ENCODE measurements at regions not wholly inside any gene's neighbourhood (a gene's known extent, or its start where the extent isn't known, plus 50 kb on each side); places are given as distances from the start of the nearest gene placed in this dataset.
"Not testable (repeated sequence)": the region's sequence is repeated elsewhere in the genome, so short reads cannot be mapped to it uniquely, and the experiment has no call there.

DNA sequence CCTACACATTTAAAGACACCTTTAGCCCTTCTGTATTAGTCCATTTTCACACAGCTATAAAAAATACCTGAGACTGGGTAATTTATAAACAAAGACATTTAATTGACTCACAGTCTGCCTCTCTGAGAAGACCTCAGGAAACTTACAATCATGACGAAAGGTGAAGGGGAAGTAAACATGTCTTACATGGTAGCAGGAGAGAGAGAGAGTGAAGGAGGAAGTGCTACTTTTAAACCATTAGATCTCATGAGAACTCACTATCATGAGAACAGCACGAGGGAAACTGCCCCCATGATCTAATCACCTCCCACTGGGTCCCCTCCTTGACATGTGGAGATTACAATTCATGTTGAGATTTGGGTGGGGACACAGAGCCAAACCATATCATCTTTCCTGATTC lies 946.6 kb downstream of the SLC4A3 start:
- no peaks in the 10 kb centered on the region for H3K4me1 ChIP-seq (ENCODE audit: control insufficient read depth, insufficient read depth, low read length)
- no peaks in the 10 kb centered on the region for H3K36me3 ChIP-seq (ENCODE audit: control insufficient read depth, insufficient read depth, low read length)
- no peak overlapping the region for H3K4me3 ChIP-seq (ENCODE audit: low read depth, low read length)
- no peak overlapping the region for H3K27ac ChIP-seq (ENCODE audit: low read depth, low read length)
- no peaks in the 10 kb centered on the region for H3K27me3 ChIP-seq (ENCODE audit: control insufficient read depth, insufficient read depth, low read length)
- no peaks in the 10 kb centered on the region for H3K9me3 ChIP-seq (ENCODE audit: control insufficient read depth, insufficient read depth, low read length)
- H3K9ac ChIP-seq (ENCODE audit: low read depth, low read length): no peak overlapping the region

DNA sequence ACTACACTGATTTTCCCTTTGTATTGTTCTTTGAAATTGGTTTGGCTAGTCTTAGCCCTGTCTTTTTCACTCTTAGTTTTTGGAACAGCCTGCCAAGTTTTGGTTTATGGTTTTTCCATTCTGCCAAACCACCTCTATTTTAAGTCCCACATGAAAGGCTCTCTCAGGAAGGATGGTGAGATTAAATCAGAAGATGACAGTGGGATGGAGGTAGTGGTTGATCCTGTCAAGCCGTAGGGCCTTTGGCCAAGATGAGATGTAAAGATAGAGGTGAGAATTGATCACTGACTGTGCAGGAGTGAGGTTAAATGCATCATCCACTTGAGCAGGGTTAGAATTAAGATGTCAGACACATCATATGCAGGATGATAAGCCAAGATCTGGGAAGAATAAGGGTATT lies 948.5 kb downstream of the SLC4A3 start:
- Histone ChIP-seq H3K9me3 (ENCODE audit: control insufficient read depth, insufficient read depth, low read length) (no peaks in the 10 kb centered on the region), H3K27ac (ENCODE audit: low read depth, low read length) (no peak overlapping the region), H3K4me1 (ENCODE audit: control insufficient read depth, insufficient read depth, low read length) (no peaks in the 10 kb centered on the region), H3K9ac (ENCODE audit: low read depth, low read length) (no peak overlapping the region), H3K27me3 (ENCODE audit: control insufficient read depth, insufficient read depth, low read length) (no peaks in the 10 kb centered on the region), H3K36me3 (ENCODE audit: control insufficient read depth, insufficient read depth, low read length) (no peaks in the 10 kb centered on the region), H3K4me3 (ENCODE audit: low read depth, low read length) (no peak overlapping the region)

DNA sequence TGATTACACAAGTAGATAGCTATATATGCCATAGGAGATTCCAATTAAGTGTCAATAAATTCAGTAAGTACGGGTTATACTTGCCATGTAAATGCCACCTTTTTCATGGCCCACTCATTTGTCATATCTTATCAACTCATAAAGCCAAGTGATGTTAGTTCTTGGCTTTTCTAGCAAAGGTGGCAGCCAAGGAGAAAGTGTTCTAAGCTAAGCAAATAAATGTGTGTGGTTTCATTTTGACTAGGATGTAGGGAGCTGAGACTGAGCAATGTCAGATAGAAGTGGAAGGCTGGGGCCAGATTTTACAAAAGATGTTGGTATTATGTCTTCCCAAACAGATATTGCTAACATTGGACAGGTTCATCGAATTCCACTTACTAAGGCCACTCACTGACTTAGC lies 952.0 kb downstream of the SLC4A3 start:
- Histone ChIP-seq H3K36me3 (ENCODE audit: control insufficient read depth, insufficient read depth, low read length) (no peaks in the 10 kb centered on the region), H3K4me3 (ENCODE audit: low read depth, low read length) (no peak overlapping the region)

DNA sequence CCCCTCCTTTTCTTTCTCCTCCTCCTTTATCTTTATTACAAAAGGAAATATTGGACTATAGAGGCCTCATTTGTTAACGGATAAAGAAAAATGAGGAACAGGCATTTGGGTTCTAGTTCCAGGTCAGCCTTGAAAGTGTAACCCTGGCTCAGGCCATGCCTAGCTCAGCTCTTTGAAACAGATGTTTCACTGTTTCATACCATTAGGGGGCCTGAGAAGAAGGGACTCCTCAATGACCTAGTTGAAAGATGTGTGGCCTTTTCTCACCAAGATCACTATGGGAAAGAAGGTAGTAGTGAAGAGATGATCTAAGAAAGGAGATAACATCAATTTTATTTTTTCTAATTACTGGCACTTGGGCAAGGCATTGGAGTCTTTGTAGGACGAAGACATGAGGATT lies 952.7 kb downstream of the SLC4A3 start:
- Histone ChIP-seq H3K27me3 (ENCODE audit: control insufficient read depth, insufficient read depth, low read length) (no peaks in the 10 kb centered on the region), H3K9me3 (ENCODE audit: control insufficient read depth, insufficient read depth, low read length) (no peaks in the 10 kb centered on the region), H3K36me3 (ENCODE audit: control insufficient read depth, insufficient read depth, low read length) (no peaks in the 10 kb centered on the region), H3K4me1 (ENCODE audit: control insufficient read depth, insufficient read depth, low read length) (no peaks in the 10 kb centered on the region), H3K9ac (ENCODE audit: low read depth, low read length) (no peak overlapping the region), H3K27ac (ENCODE audit: low read depth, low read length) (no peak overlapping the region), H3K4me3 (ENCODE audit: low read depth, low read length) (no peak overlapping the region)

More for the DNA sequence above, 952.0 kb downstream of the SLC4A3 start:
- Histone ChIP-seq H3K9ac (ENCODE audit: low read depth, low read length) (no peak overlapping the region), H3K27me3 (ENCODE audit: control insufficient read depth, insufficient read depth, low read length) (no peaks in the 10 kb centered on the region), H3K27ac (ENCODE audit: low read depth, low read length) (no peak overlapping the region), H3K4me1 (ENCODE audit: control insufficient read depth, insufficient read depth, low read length) (no peaks in the 10 kb centered on the region), H3K9me3 (ENCODE audit: control insufficient read depth, insufficient read depth, low read length) (no peaks in the 10 kb centered on the region)

DNA sequence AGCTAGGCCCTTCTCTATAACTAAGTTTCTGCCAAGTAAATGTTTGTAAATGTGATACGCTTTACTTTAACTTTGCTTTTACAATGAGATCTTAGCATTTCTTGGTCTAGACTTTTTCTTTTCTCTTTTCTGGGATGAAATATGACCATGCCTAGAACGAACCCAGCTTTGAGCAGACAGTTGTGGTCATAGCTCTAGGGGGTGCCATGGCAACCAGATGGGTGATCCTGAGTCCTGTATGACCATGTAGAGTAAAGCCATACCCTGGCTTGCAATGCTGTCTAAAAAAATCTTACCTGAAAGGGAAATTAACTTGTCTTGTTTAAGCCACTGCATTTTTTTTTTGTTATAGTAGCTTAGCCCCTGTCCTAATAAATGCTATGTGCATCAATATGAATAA lies 956.3 kb downstream of the SLC4A3 start:
- no peaks in the 10 kb centered on the region for H3K36me3 ChIP-seq (ENCODE audit: control insufficient read depth, insufficient read depth, low read length)
- H3K9me3 ChIP-seq (ENCODE audit: control insufficient read depth, insufficient read depth, low read length): no peaks in the 10 kb centered on the region
- H3K4me3 ChIP-seq (ENCODE audit: low read depth, low read length): no peak overlapping the region
- H3K4me1 ChIP-seq (ENCODE audit: control insufficient read depth, insufficient read depth, low read length): no peaks in the 10 kb centered on the region
- no peak overlapping the region for H3K9ac ChIP-seq (ENCODE audit: low read depth, low read length)
- no peak overlapping the region for H3K27ac ChIP-seq (ENCODE audit: low read depth, low read length)
- H3K27me3 ChIP-seq (ENCODE audit: control insufficient read depth, insufficient read depth, low read length): no peaks in the 10 kb centered on the region

DNA sequence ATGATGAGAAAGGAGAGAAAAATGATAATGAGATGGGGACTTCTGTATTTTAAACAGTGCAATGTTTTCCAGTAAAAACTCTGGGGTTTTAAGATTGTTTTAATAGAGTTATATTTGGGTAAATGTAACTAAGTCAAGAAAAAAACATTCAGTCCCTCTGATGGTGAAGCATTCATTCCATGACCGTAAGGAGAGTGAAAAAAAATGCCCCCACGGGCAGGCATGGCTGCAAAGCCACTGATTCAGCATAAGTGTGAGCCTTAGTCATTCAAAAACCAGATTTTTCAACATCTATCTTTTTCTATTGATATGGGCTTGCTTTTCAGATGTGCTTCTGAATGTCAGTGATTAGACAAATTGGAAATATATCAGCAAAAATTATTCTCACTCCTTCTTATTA lies 957.8 kb downstream of the SLC4A3 start:
- Histone ChIP-seq H3K4me3 (ENCODE audit: low read depth, low read length) (no peak overlapping the region), H3K4me1 (ENCODE audit: control insufficient read depth, insufficient read depth, low read length) (no peaks in the 10 kb centered on the region), H3K36me3 (ENCODE audit: control insufficient read depth, insufficient read depth, low read length) (no peaks in the 10 kb centered on the region), H3K9me3 (ENCODE audit: control insufficient read depth, insufficient read depth, low read length) (no peaks in the 10 kb centered on the region), H3K27ac (ENCODE audit: low read depth, low read length) (no peak overlapping the region), H3K9ac (ENCODE audit: low read depth, low read length) (no peak overlapping the region), H3K27me3 (ENCODE audit: control insufficient read depth, insufficient read depth, low read length) (no peaks in the 10 kb centered on the region)

DNA sequence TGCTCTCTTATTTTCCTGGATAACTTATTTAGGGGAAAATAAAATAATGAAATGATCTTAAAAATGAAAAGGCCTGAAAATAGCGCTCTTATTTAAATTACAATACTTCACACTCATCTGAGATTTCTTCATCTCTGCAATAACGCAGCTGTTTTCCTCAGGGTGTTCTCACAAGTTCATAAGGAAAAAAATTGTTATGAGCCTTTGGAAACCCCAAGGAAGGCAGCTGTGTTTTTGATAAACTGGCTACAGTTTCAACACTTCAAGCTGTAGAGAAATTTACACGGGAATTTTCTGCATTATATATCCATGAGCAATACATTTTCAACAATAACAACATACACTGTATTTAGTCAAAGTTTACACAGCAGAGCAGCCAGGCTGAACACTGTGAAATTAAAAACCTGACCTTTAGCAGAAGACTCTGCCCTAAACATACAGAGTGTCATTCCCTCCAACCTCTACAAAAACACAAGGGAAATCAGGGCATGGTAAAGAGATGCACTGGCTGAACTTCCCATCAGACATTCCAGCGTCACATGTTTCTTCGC lies 959.6 kb downstream of the SLC4A3 start:
- Histone ChIP-seq H3K9ac (ENCODE audit: low read depth, low read length) (no peak overlapping the region), H3K27ac (ENCODE audit: low read depth, low read length) (no peak overlapping the region), H3K4me1 (ENCODE audit: control insufficient read depth, insufficient read depth, low read length) (no peaks in the 10 kb centered on the region), H3K4me3 (ENCODE audit: low read depth, low read length) (no peak overlapping the region), H3K27me3 (ENCODE audit: control insufficient read depth, insufficient read depth, low read length) (no peaks in the 10 kb centered on the region), H3K9me3 (ENCODE audit: control insufficient read depth, insufficient read depth, low read length) (no peaks in the 10 kb centered on the region), H3K36me3 (ENCODE audit: control insufficient read depth, insufficient read depth, low read length) (no peaks in the 10 kb centered on the region)

DNA sequence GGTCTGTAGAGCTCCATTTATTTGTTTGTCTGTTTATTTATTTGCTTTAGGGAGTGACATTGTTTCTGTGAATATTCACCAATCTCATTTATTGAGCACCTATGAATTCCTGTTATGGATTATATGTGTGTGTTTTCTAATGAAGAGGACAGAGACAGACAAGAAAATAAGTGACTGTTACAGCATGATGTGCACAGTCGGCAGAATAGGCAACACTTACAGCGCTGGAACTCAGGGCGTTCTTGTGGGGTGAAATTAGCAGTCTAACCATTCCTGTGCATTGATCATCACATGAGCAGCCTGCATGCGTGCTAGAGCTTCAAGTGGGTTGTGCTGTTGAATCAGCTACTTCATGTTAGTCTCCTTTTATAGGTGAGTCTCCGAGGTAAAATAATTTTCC lies 960.7 kb downstream of the SLC4A3 start:
- H3K9ac ChIP-seq (ENCODE audit: low read depth, low read length): no peak overlapping the region
- no peaks in the 10 kb centered on the region for H3K9me3 ChIP-seq (ENCODE audit: control insufficient read depth, insufficient read depth, low read length)
- no peaks in the 10 kb centered on the region for H3K4me1 ChIP-seq (ENCODE audit: control insufficient read depth, insufficient read depth, low read length)
- no peaks in the 10 kb centered on the region for H3K36me3 ChIP-seq (ENCODE audit: control insufficient read depth, insufficient read depth, low read length)
- no peaks in the 10 kb centered on the region for H3K27me3 ChIP-seq (ENCODE audit: control insufficient read depth, insufficient read depth, low read length)
- H3K4me3 ChIP-seq (ENCODE audit: low read depth, low read length): no peak overlapping the region
- H3K27ac ChIP-seq (ENCODE audit: low read depth, low read length): no peak overlapping the region

DNA sequence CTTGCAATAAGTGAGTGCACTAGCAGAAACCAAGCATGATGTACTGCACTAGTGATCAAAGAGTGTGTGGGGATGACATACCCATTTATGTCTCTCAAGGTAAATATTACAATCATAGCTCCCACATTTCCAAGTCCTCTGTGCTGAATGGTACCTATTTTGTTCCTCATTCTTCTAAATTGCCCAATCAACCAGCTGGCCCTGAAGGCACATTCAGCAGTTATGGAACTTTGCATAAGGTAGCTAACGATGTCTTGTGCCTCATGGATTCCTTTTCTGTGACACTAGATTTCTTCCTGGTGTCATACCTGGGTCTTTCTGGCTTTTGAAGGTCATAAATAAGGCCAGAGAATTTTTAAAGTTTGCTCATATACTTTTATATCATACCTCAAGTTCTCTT lies 963.0 kb downstream of the SLC4A3 start:
- H3K9me3 ChIP-seq (ENCODE audit: control insufficient read depth, insufficient read depth, low read length): no peaks in the 10 kb centered on the region
- no peaks in the 10 kb centered on the region for H3K36me3 ChIP-seq (ENCODE audit: control insufficient read depth, insufficient read depth, low read length)
- no peaks in the 10 kb centered on the region for H3K27me3 ChIP-seq (ENCODE audit: control insufficient read depth, insufficient read depth, low read length)
- no peaks in the 10 kb centered on the region for H3K4me1 ChIP-seq (ENCODE audit: control insufficient read depth, insufficient read depth, low read length)
- H3K27ac ChIP-seq (ENCODE audit: low read depth, low read length): no peak overlapping the region
- no peak overlapping the region for H3K4me3 ChIP-seq (ENCODE audit: low read depth, low read length)
- H3K9ac ChIP-seq (ENCODE audit: low read depth, low read length): no peak overlapping the region

DNA sequence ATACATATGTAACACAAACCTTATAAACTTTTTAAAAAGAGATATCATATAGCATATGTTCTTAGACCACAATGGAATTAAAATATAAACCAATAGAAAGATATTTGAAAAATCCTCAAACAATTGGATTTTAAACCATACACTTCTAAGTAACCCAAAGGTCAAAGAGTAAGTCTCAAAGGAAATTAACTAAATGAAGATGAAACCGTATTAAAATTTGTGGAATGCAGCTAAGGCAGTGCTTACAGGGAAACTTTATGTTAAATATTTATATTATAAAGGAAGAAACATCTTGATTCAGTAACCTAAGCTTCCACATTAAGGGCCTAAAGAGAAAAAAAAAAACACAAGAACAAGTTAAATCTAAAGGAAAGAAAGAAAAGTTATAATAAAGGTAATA lies 966.1 kb downstream of the SLC4A3 start:
- no peaks in the 10 kb centered on the region for H3K36me3 ChIP-seq (ENCODE audit: control insufficient read depth, insufficient read depth, low read length)
- no peak overlapping the region for H3K4me3 ChIP-seq (ENCODE audit: low read depth, low read length)
- no peak overlapping the region for H3K27ac ChIP-seq (ENCODE audit: low read depth, low read length)
- no peaks in the 10 kb centered on the region for H3K4me1 ChIP-seq (ENCODE audit: control insufficient read depth, insufficient read depth, low read length)
- no peak overlapping the region for H3K9ac ChIP-seq (ENCODE audit: low read depth, low read length)
- H3K9me3 ChIP-seq (ENCODE audit: control insufficient read depth, insufficient read depth, low read length): no peaks in the 10 kb centered on the region
- no peaks in the 10 kb centered on the region for H3K27me3 ChIP-seq (ENCODE audit: control insufficient read depth, insufficient read depth, low read length)

DNA sequence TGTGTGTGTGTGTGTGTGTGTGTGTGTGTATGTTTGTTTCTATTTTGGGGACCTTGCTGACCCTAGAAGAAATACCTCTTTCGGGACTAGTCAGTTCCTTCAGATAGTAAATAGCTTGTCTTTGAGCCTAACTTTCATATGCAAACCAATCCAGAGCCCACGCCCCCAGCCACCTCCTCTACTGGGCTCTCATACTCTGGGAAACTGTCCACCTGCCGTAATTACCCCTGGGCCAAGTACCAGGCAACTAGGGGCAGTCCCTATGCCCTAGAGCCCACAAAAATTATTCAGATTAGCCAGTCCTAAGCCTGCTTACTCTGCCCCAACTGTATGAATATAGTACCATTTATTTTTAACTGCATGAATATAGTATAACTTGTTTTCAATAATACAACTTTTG lies 970.4 kb downstream of the EPHA4 start:
- Histone ChIP-seq H3K27me3 (ENCODE audit: control insufficient read depth, insufficient read depth, low read length) (no peaks in the 10 kb centered on the region), H3K9me3 (ENCODE audit: control insufficient read depth, insufficient read depth, low read length) (no peaks in the 10 kb centered on the region), H3K4me3 (ENCODE audit: low read depth, low read length) (no peak overlapping the region), H3K27ac (ENCODE audit: low read depth, low read length) (no peak overlapping the region), H3K9ac (ENCODE audit: low read depth, low read length) (no peak overlapping the region), H3K4me1 (ENCODE audit: control insufficient read depth, insufficient read depth, low read length) (0 out of 2 replicates have a peak, but pooled peaks cover 3% of the 10 kb centered on the region), H3K36me3 (ENCODE audit: control insufficient read depth, insufficient read depth, low read length) (no peaks in the 10 kb centered on the region)

DNA sequence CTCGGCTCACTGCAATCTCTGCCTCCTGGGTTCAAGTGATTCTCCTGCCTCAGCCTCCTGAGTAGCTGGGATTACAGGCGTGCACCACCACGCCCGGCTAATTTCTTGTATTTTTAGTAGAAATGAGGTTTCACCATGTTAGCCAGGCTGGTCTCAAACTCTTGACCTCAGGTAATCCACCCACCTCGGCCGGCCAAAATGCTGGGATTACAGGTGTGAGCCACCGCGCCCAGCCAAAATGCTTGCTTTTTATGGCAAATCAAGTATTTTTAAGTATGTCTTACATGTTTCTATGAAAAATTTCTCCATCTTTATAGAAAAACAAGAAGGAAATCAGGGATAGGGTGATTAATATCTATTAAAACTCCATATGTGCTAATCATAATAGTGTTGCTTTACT lies 959.1 kb downstream of the EPHA4 start:
- H3K36me3 ChIP-seq (ENCODE audit: control insufficient read depth, insufficient read depth, low read length); H3K4me3 ChIP-seq (ENCODE audit: low read depth, low read length); H3K27ac ChIP-seq (ENCODE audit: low read depth, low read length); H3K9me3 ChIP-seq (ENCODE audit: control insufficient read depth, insufficient read depth, low read length); H3K27me3 ChIP-seq (ENCODE audit: control insufficient read depth, insufficient read depth, low read length); H3K9ac ChIP-seq (ENCODE audit: low read depth, low read length); H3K4me1 ChIP-seq (ENCODE audit: control insufficient read depth, insufficient read depth, low read length): not testable (repeated sequence)

Measured in HUES48 (cell line).